ENCODE measurements at regions not wholly inside any gene's neighbourhood (a gene's known extent, or its start where the extent isn't known, plus 50 kb on each side); places are given as distances from the start of the nearest gene placed in this dataset.

DNA sequence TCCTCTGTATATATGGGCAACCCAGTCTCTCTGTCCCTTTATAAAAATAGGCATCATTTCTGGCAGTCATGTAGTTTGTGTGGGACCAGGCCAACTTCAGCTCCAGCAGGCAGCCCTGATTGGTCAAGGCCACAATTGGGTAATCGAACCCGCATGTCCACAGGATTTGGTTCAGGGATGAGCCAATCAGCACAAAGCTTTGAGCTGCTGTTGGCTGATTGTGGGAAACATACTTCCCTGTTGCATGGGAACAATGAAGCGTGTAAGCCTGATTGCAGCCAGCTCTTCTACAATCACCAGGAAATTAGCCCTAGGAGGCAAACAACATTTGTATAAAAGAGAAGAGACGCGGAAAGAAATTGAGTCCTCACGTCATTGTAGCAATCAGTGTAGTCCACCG is 328.6 kb downstream of the PCNX1 start:
- TF ChIP-seq JUND (IDR thresholded peaks at IDR 0.05): no peak
- no peak overlapping the region for H3K4me3 ChIP-seq (ENCODE audit: low read depth in 1 of 3, low read length in 3 of 3)
- no peak overlapping the region for H3K27ac ChIP-seq (ENCODE audit: low read depth in 1 of 2, low read length in 2 of 2)
- H3K4me1 ChIP-seq (ENCODE audit: control insufficient read depth in 4 of 4, insufficient read depth in 4 of 4, low read length in 3 of 4): no peaks in the 10 kb centered on the region
- no peak overlapping the region for H3K9ac ChIP-seq (ENCODE audit: low read depth in 1 of 2, low read length in 2 of 2)
- no peaks in the 10 kb centered on the region for H3K27me3 ChIP-seq (ENCODE audit: control insufficient read depth in 4 of 4, insufficient read depth in 4 of 4, low read length in 3 of 4)
- H3K9me3 ChIP-seq (ENCODE audit: control insufficient read depth in 4 of 4, low read length in 3 of 4): no peaks in the 10 kb centered on the region
- WGBS: 81% methylated on average over 7 of the region's 7 CpGs
- H3K36me3 ChIP-seq (ENCODE audit: control insufficient read depth in 4 of 4, insufficient read depth in 3 of 4, low read depth in 1 of 4, low read length in 3 of 4): no peaks in the 10 kb centered on the region
- no peak for DNase-seq (ENCODE audit: low spot score)

DNA sequence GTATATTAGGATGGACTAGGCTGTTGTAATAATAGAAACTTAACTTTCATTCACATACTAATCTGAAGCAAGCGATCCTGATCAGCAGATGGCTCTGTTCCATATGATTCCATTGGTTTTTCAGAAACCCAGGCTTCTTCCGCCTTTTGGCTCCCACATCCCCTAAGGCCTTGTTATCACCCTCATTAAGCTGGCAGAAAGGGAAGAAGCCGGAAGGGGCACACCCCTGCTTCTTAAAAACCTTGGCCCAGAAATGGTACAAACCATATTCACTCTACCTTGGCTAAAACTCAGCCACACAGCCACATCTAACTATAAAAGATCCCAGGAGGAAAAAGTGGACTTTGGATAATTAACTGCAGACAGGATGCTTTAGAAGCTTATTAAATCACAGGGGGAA is 329.2 kb downstream of the PCNX1 start:
- no peaks in the 10 kb centered on the region for H3K36me3 ChIP-seq (ENCODE audit: control insufficient read depth in 4 of 4, insufficient read depth in 3 of 4, low read depth in 1 of 4, low read length in 3 of 4)
- no peak for TF ChIP-seq JUND (IDR thresholded peaks at IDR 0.05)
- TF ChIP-seq, protein P1, sequence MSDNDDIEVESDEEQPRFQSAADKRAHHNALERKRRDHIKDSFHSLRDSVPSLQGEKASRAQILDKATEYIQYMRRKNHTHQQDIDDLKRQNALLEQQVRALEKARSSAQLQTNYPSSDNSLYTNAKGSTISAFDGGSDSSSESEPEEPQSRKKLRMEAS (IDR thresholded peaks at IDR 0.05): no peak
- TF ChIP-seq FOXA1 (IDR thresholded peaks at IDR 0.05): no peak
- TF ChIP-seq EGR1 (IDR thresholded peaks at IDR 0.05; ENCODE audit: low read depth in 2 of 2): no peak
- TF ChIP-seq, protein P2, sequence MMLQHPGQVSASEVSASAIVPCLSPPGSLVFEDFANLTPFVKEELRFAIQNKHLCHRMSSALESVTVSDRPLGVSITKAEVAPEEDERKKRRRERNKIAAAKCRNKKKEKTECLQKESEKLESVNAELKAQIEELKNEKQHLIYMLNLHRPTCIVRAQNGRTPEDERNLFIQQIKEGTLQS (IDR thresholded peaks at IDR 0.05): no peak
- TF ChIP-seq, protein P3, sequence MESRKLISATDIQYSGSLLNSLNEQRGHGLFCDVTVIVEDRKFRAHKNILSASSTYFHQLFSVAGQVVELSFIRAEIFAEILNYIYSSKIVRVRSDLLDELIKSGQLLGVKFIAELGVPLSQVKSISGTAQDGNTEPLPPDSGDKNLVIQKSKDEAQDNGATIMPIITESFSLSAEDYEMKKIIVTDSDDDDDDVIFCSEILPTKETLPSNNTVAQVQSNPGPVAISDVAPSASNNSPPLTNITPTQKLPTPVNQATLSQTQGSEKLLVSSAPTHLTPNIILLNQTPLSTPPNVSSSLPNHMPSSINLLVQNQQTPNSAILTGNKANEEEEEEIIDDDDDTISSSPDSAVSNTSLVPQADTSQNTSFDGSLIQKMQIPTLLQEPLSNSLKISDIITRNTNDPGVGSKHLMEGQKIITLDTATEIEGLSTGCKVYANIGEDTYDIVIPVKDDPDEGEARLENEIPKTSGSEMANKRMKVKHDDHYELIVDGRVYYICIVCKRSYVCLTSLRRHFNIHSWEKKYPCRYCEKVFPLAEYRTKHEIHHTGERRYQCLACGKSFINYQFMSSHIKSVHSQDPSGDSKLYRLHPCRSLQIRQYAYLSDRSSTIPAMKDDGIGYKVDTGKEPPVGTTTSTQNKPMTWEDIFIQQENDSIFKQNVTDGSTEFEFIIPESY (IDR thresholded peaks at IDR 0.05): no peak
- no peak for TF ChIP-seq NR2F2 (IDR thresholded peaks at IDR 0.05)
- TF ChIP-seq FOXA2 (IDR thresholded peaks at IDR 0.05): no peak
- TF ChIP-seq, protein P4, sequence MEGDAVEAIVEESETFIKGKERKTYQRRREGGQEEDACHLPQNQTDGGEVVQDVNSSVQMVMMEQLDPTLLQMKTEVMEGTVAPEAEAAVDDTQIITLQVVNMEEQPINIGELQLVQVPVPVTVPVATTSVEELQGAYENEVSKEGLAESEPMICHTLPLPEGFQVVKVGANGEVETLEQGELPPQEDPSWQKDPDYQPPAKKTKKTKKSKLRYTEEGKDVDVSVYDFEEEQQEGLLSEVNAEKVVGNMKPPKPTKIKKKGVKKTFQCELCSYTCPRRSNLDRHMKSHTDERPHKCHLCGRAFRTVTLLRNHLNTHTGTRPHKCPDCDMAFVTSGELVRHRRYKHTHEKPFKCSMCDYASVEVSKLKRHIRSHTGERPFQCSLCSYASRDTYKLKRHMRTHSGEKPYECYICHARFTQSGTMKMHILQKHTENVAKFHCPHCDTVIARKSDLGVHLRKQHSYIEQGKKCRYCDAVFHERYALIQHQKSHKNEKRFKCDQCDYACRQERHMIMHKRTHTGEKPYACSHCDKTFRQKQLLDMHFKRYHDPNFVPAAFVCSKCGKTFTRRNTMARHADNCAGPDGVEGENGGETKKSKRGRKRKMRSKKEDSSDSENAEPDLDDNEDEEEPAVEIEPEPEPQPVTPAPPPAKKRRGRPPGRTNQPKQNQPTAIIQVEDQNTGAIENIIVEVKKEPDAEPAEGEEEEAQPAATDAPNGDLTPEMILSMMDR (IDR thresholded peaks at IDR 0.05; ENCODE audit: low read depth, low read length, missing input control): no peak
- TF ChIP-seq RXRA (IDR thresholded peaks at IDR 0.05): no peak
- no peaks in the 10 kb centered on the region for H3K4me1 ChIP-seq (ENCODE audit: control insufficient read depth in 4 of 4, insufficient read depth in 4 of 4, low read length in 3 of 4)
- H3K9ac ChIP-seq (ENCODE audit: low read depth in 1 of 2, low read length in 2 of 2): no peak overlapping the region
- no peaks in the 10 kb centered on the region for H3K9me3 ChIP-seq (ENCODE audit: control insufficient read depth in 4 of 4, low read length in 3 of 4)
- no peak overlapping the region for H3K27ac ChIP-seq (ENCODE audit: low read depth in 1 of 2, low read length in 2 of 2)
- 91% methylated on average over 3 of the region's 3 CpGs for WGBS
- no peak overlapping the region for H3K4me3 ChIP-seq (ENCODE audit: low read depth in 1 of 3, low read length in 3 of 3)
- H3K27me3 ChIP-seq (ENCODE audit: control insufficient read depth in 4 of 4, insufficient read depth in 4 of 4, low read length in 3 of 4): no peaks in the 10 kb centered on the region
- no peak for DNase-seq (ENCODE audit: low spot score)

DNA sequence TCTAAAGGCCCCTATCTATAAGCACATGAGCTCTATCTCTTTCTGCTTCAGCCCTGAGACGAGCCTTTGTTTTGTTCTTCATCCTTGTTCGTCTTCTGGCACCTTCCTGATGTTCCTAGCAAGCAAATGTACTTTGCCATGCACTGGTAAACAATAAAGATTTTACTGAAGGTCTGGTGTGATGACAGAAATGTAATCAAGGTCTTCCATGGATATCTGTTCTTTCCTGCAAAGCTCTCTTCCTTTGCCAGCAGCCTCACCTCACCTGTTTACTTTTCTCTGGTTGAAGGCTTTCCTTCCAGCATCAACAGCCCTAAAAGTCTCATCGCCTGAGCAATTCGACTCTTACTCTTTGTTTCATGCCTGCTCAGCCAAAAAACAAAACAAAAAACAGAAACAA is 330.3 kb downstream of the PCNX1 start:
- Histone ChIP-seq H3K9me3 (ENCODE audit: control insufficient read depth in 4 of 4, low read length in 3 of 4) (no peaks in the 10 kb centered on the region), H3K27me3 (ENCODE audit: control insufficient read depth in 4 of 4, insufficient read depth in 4 of 4, low read length in 3 of 4) (no peaks in the 10 kb centered on the region), H3K4me1 (ENCODE audit: control insufficient read depth in 4 of 4, insufficient read depth in 4 of 4, low read length in 3 of 4) (no peaks in the 10 kb centered on the region), H3K9ac (ENCODE audit: low read depth in 1 of 2, low read length in 2 of 2) (no peak overlapping the region), H3K27ac (ENCODE audit: low read depth in 1 of 2, low read length in 2 of 2) (no peak overlapping the region), H3K36me3 (ENCODE audit: control insufficient read depth in 4 of 4, insufficient read depth in 3 of 4, low read depth in 1 of 4, low read length in 3 of 4) (no peaks in the 10 kb centered on the region), H3K4me3 (ENCODE audit: low read depth in 1 of 3, low read length in 3 of 3) (no peak overlapping the region)
- WGBS: 83% methylated on average over 4 of the region's 4 CpGs
- no peak for DNase-seq (ENCODE audit: low spot score)
- TF ChIP-seq, protein P2 (IDR thresholded peaks at IDR 0.05): no peak
- TF ChIP-seq YY1 (IDR thresholded peaks at IDR 0.05) (no peak), GABPA (IDR thresholded peaks at IDR 0.05 in 1 of 2, conservative IDR thresholded peaks at IDR 0.05 in 1 of 2) (no peak), FOXA2 (IDR thresholded peaks at IDR 0.05) (no peak), SP1 (IDR thresholded peaks at IDR 0.05) (no peak), RAD21 (IDR thresholded peaks at IDR 0.05) (no peak), FOXA1 (IDR thresholded peaks at IDR 0.05) (no peak)
- TF ChIP-seq, protein P4 (IDR thresholded peaks at IDR 0.05; ENCODE audit: low read depth, low read length, missing input control): no peak
- TF ChIP-seq, protein P3 (IDR thresholded peaks at IDR 0.05): no peak
- TF ChIP-seq, protein P1 (IDR thresholded peaks at IDR 0.05): no peak
